ENCODE measurements at regions not wholly inside any gene's neighbourhood (a gene's known extent, or its start where the extent isn't known, plus 50 kb on each side); places are given as distances from the start of the nearest gene placed in this dataset.
"Not testable (repeated sequence)": the region's sequence is repeated elsewhere in the genome, so short reads cannot be mapped to it uniquely, and the experiment has no call there.

DNA sequence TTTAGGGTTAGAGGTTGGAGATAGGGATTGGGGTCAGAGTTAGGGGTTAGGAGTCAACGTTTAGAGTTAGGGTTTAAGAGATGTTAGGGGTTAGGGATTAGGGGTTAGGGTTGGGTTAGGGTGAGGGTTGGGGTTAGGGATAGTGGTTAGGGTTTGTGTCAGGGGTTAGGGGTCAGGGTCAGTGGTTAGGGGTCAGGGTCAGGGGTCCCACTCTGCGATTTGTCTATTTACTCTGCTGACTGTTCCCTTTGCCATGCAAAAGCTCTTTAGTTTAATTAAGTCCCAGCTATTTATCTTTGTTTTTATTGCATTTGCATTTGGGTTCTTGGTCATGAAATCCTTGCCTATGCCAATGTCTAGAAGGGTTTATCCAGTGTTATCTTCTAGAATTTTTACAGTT, 1649.3 kb downstream of the SPATA31A7 start:
- TF ChIP-seq, protein P1, sequence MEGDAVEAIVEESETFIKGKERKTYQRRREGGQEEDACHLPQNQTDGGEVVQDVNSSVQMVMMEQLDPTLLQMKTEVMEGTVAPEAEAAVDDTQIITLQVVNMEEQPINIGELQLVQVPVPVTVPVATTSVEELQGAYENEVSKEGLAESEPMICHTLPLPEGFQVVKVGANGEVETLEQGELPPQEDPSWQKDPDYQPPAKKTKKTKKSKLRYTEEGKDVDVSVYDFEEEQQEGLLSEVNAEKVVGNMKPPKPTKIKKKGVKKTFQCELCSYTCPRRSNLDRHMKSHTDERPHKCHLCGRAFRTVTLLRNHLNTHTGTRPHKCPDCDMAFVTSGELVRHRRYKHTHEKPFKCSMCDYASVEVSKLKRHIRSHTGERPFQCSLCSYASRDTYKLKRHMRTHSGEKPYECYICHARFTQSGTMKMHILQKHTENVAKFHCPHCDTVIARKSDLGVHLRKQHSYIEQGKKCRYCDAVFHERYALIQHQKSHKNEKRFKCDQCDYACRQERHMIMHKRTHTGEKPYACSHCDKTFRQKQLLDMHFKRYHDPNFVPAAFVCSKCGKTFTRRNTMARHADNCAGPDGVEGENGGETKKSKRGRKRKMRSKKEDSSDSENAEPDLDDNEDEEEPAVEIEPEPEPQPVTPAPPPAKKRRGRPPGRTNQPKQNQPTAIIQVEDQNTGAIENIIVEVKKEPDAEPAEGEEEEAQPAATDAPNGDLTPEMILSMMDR (conservative IDR thresholded peaks at IDR 0.05; ENCODE audit: low read depth, low read length) = not testable (repeated sequence)
- TF ChIP-seq EZH2 (IDR thresholded peaks at IDR 0.05; ENCODE audit: borderline replicate concordance, low read depth, low read length, poor library complexity, severe bottlenecking) = not testable (repeated sequence)

All from A673 (cell line).